Common myeloid progenitor, CD34-positive (primary cell): ENCODE measurements at regions not wholly inside any gene's neighbourhood (a gene's known extent, or its start where the extent isn't known, plus 50 kb on each side); places are given as distances from the start of the nearest gene placed in this dataset.
"Not testable (repeated sequence)": the region's sequence is repeated elsewhere in the genome, so short reads cannot be mapped to it uniquely, and the experiment has no call there.

Experiments used
- CTCF ChIA-PET: fragments of 350-600 bp; sonication (Branson Sonifier 250); formaldehyde crosslinking; loops from one replicate; lab custom pipeline; 2021; ENCODE audit warnings: antibody characterized with exemption; lab: Charles Lee
- POLR2A ChIA-PET: fragments of 350-600 bp; sonication (Branson Sonifier 250); formaldehyde crosslinking; loops from one replicate; lab custom pipeline; 2021; ENCODE audit warnings: antibody characterized with exemption; lab: Charles Lee
- DNase-seq, 3 donors: peaks; one replicate each; pipeline versions ENCODE4 v3.0.0 to v3.0.0-alpha.2; 2013
- H3K27ac ChIP-seq, 2 experiments: 1 replicate in 1 of 2; 2 replicates in 1 of 2; pipeline ENCODE4 v1.7.0; 2013; ENCODE audit warnings: inconsistent platforms in 2 of 2, low read length in 2 of 2, mild to moderate bottlenecking in 2 of 2, low read depth in 1 of 2, moderate library complexity in 1 of 2; ENCODE audit not compliant: severe bottlenecking in 2 of 2, insufficient read depth in 1 of 2, poor library complexity in 1 of 2
- H3K27me3 ChIP-seq, 5 experiments: replicated peaks in 2 of 5; 1 replicate in 3 of 5; 2 replicates in 2 of 5; pipeline versions ENCODE4 v1.6.1 to v1.7.0; 2013; ENCODE audit warnings: low read length in 4 of 5, mild to moderate bottlenecking in 2 of 5, moderate library complexity in 2 of 5, inconsistent platforms in 1 of 5; ENCODE audit not compliant: insufficient read depth in 5 of 5, control insufficient read depth in 4 of 5
- H3K36me3 ChIP-seq, 4 experiments: 1 replicate in 2 of 4; 2 replicates in 2 of 4; pipeline versions ENCODE4 v1.6.1 to v1.7.0; 2013; ENCODE audit warnings: low read length in 3 of 4, control low read depth in 1 of 4, mild to moderate bottlenecking in 1 of 4; ENCODE audit not compliant: control insufficient read depth in 4 of 4, insufficient read depth in 4 of 4
- H3K4me1 ChIP-seq, 4 experiments: 1 replicate in 3 of 4; 2 replicates in 1 of 4; pipeline versions ENCODE4 v1.6.1 to v1.7.1; 2013; ENCODE audit warnings: low read length in 3 of 4, mild to moderate bottlenecking in 3 of 4, control low read depth in 1 of 4, inconsistent platforms in 1 of 4, moderate library complexity in 1 of 4; ENCODE audit not compliant: control insufficient read depth in 4 of 4, insufficient read depth in 4 of 4; ENCODE audit errors: control extremely low read depth in 1 of 4
- H3K4me3 ChIP-seq, 7 experiments: 1 replicate in 4 of 7; 2 replicates in 3 of 7; pipeline versions ENCODE4 v1.5.1 to v1.7.0; 2013; ENCODE audit warnings: mild to moderate bottlenecking in 7 of 7, low read length in 6 of 7, moderate library complexity in 6 of 7, inconsistent platforms in 2 of 7, low read depth in 2 of 7, control low read depth in 1 of 7; ENCODE audit not compliant: insufficient read depth in 4 of 7, control insufficient read depth in 1 of 7; ENCODE audit errors: extremely low read depth in 1 of 7
- H3K9me3 ChIP-seq, 5 experiments: 1 replicate in 4 of 5; 2 replicates in 1 of 5; pipeline versions ENCODE4 v1.6.1 to v1.7.1; 2013; ENCODE audit warnings: low read length in 4 of 5, mild to moderate bottlenecking in 2 of 5, inconsistent platforms in 1 of 5, low read depth in 1 of 5, moderate library complexity in 1 of 5; ENCODE audit not compliant: control insufficient read depth in 4 of 5, insufficient read depth in 2 of 5; ENCODE audit errors: control extremely low read depth in 1 of 5
- WGBS: methylation state at CpG from one replicate; pipeline ENCODE4 v1.1.5; 2013; ENCODE audit not compliant: insufficient coverage; 5-methylcytosine and 5-hydroxymethylcytosine counted together

GRCh38 chr2:113570509-113571009 lies 56.5 kb upstream of the RABL2A start:
- WGBS, result no CpG with 5 or more reads among the region's 3 CpGs
- H3K36me3 ChIP-seq, H3K9me3 ChIP-seq, POLR2A ChIA-PET, H3K4me3 ChIP-seq, H3K4me1 ChIP-seq, CTCF ChIA-PET, H3K27ac ChIP-seq, DNase-seq, H3K27me3 ChIP-seq: not testable (repeated sequence)

GRCh38 chr2:113571482-113572068 lies 55.5 kb upstream of the RABL2A start:
- H3K27ac ChIP-seq, H3K4me3 ChIP-seq, H3K36me3 ChIP-seq, DNase-seq, H3K9me3 ChIP-seq, H3K4me1 ChIP-seq, H3K27me3 ChIP-seq, POLR2A ChIA-PET, CTCF ChIA-PET: not testable (repeated sequence)
- no CpG with 5 or more reads among the region's 6 CpGs for WGBS

DNA sequence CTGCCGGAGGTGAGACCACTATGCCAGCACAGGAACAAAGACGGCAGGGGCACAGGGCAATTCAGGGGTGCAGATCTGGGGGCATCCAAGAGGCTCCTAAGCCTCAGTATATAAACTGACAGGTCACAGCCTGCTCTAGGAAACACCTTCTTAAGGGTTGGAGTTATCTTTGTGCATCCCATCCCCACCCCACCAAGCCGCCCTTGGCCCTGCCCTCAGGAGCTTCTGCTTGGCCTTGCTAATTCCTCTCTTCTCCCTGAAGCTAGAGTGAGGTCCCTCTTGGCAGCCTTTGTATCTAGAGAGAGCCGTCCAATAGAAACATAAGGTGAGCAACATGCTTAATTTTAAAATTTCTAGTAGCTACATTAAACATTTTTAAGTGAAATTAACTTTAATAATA lies 51.3 kb upstream of the RABL2A start:
- H3K4me1 ChIP-seq, H3K27me3 ChIP-seq, POLR2A ChIA-PET, H3K27ac ChIP-seq, H3K36me3 ChIP-seq, CTCF ChIA-PET, DNase-seq, H3K4me3 ChIP-seq, H3K9me3 ChIP-seq: not testable (repeated sequence)
- 100% methylated on average over 1 of the region's 4 CpGs for WGBS

GRCh38 chr2:113576353-113576752 lies 50.7 kb upstream of the RABL2A start:
- CTCF ChIA-PET, H3K4me3 ChIP-seq, H3K9me3 ChIP-seq, POLR2A ChIA-PET, H3K36me3 ChIP-seq, DNase-seq, H3K27ac ChIP-seq, H3K4me1 ChIP-seq, H3K27me3 ChIP-seq: not testable (repeated sequence)
- 100% methylated on average over 1 of the region's 8 CpGs for WGBS
